GM21619 (cell line): ENCODE measurements at regions not wholly inside any gene's neighbourhood (a gene's known extent, or its start where the extent isn't known, plus 50 kb on each side); places are given as distances from the start of the nearest gene placed in this dataset.

Experiments used
- ATAC-seq: cut with Tn5 transposase; IDR thresholded peaks from one replicate; pipeline ENCODE4 v1.9.1; 2021; ENCODE audit not compliant: unreplicated experiment

DNA sequence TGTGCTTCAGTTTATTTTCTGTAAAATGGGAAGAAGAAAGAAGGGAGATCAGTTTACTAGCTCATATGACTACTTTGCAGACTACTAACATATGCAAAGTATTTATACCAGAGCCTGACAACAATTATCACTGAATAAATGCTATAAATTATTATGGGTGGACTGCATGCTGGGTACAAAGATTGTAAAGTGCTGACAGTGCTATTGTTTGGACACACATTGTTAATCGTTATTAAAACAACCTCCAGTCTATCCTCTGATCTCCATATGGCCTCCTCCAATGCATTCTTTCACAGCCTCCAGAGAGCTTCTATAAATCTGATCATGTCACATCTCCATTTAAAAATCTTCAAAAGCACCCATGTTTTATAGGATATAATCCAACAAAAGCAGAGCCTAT lies 90.1 kb upstream of the HS3ST1 start:
- ATAC-seq: no peak

DNA sequence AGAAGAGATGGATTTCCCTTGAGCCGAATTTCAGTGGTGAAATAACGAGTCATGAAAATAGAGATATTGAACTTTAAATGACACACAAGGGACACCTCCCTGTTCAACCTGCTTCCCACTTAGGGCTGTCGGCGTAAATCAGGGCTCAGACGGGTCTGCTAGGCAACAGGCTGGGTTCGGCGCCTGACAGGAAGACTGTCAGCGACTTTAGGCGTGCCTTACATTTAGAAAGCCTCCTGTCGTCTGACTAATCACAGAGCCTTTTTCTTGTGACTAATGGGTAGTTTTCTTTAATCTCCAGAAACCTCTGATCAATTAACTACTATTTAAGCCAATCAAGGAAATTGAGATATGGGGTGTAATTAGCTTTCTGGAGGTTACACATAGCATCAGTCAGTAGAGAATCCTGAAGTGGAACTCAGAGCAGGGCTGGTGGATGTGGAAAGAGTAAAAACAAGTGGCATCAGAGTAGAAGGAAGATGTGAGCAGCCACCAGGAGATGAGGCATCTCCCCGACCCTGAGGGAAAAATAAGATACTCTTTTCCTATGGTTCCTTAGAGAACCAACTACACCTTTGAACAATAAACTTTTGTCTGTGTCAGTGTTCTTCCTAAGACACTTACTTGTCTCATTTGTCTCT lies 86.2 kb upstream of the HS3ST1 start:
- ATAC-seq: no peak

DNA sequence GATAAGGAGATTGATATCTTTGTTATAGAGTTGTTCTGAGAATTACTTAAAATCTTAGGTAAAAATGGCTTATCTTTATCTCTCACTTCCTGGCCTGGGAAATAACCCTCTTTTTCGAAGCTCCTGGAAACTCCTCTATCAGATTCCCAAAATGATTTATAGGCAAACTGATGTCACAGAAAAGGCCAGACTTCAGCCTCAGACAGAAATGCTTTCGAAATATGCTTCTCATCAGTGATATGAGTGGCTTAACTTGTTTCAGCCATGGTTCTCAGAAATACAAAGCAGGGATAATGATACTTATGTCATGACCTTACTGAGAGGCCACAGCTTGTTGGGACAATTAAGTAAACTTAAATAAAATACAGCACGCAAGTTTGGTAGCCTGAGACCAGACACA lies 85.3 kb upstream of the HS3ST1 start:
- no peak for ATAC-seq

DNA sequence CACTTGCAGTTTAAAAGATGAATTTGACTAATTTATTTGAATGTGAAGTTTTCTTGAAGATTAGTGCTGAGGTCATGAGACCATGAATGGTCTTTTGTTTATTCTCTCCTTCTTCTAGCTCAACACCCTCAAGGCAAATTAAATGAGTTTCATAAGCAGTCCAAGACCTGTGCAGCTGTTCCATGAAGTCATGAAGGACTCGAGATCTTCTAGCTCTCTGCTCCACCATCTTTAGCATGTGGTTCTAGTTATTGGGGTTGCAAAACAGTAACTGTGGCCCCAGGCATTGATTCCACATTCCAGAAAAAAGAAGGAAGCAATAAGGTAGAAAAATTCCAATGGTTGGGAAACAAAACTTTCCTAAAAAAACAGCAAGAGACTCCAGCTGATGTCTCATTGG lies 84.2 kb upstream of the HS3ST1 start:
- ATAC-seq: no peak

DNA sequence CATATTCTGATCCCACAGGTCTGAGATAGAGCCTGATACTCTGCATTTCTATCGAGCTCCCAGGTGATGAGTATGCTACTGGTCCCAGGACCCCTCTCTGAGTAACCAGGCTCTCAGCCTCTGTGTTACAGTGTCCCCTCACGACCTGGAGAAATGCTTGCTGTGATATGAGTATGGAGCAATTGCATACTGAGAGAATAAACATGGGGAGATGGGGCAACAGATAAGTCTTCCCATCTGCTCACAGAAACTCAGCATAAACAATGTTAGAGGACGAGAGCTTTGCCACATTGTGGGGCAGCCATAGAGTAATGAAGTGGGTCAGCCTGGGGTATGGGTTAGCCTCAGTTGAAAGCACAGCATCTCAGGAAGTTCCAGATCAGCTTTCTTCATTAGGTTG lies 82.6 kb upstream of the HS3ST1 start:
- ATAC-seq: no peak

DNA sequence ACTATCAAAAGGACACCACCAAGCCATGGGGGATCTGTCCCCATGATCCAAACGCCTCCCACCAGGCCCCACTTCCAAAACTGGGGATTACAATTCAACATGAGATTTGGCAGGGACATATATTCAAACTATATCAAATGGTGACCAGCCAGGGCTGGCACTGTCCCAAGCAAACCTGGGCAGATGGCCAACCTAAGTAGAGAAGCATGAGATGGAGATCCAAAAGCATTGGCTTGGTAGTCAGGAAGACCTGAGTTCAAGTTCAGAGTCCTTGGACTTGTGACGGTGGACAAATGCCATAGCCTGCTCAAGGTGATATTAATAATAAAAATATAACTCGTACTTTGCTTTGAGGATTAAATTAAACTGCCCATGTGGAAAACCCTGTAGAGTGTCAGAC lies 79.2 kb upstream of the HS3ST1 start:
- no peak for ATAC-seq

DNA sequence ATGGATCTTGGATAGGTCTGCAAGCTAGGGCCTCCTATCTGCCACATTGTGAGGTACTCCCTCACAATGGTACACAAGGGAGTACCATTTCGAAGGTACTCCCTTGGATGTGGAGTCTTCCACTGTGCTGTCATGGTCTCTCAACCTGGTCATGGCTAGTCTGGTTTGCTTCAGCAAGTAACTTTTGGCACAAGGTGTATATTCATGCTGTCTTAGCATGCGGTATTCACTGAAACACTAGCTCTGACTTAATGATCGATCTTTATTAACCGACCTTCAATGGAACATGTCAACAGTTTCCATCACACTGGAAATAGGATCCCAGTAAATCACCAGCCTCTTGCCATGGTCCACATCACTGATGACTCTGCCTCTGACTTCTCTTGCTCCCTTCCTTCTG lies 77.5 kb upstream of the HS3ST1 start:
- no peak for ATAC-seq

DNA sequence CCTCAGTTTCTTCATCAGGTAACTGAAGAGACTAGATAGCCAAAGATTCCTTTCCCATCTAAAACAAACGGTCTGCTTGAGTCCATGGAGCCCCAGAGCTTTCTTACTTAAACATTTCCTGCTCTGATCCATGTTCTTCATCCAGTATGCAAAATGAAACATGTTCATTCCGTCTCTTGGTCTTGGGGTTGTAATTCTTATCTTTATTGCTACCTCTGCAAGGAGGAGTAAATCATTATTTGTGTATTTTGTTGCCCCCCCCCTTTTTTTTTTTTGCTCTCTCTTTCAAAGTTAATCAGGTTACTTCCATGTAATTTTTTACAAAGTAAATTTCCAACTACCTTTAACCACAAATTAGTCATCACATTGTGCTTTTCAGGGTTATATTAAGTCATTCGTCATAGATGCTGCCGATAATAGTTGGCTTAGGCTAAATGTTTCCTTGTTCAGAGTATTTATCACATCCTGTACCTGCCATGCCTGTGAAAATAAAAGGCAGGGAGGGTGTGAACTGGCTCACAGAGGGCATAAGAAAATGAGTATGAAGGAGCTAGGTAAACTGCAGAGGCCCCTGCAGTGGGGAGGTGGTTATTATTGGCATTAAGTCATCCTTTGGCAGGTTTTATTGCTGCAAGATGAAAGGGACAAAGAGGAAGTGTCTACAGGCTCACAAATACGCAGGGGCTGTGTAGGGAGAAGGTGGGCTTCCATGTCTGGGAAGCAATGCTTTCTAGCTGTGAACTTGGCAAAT lies 76.7 kb upstream of the HS3ST1 start:
- ATAC-seq: no peak

DNA sequence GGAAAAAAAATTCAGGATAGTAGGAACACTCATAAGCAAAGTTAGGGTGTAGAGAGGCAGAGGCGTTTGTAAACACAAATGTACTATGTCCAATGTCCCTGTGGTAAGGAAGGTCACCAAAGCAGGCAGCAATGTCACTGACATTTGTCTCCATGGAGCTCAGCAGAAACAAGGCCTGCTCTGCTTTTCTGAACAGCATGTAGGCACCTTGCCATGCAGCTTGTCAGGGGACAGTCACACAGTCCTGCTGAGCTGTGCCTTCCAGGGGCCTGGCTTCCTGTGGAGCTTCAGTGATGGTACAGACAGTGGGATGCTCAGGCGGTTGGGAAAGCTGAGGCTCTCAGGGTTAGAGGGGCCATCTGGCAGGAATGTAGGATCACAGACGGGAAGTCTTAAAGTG lies 74.5 kb upstream of the HS3ST1 start:
- ATAC-seq: no peak

DNA sequence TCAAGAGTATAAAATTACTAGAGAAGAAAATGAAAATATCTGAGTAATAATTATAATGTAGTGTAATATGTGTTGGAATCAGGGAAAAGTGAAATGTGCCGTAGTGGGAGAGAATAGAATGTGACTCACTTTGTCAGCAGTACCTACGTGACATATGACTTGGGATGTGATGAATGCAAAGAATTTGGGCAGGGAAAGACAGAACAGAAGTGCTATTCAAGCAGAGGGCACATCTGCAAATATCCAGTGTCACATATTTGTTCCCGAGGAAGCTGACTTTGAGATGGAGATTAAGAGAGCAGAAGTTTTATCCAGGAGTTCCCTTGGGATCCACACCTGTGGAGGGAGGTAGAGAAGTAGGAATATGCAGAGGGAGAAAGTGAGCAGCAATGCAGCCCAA lies 69.3 kb upstream of the HS3ST1 start:
- ATAC-seq: no peak

DNA sequence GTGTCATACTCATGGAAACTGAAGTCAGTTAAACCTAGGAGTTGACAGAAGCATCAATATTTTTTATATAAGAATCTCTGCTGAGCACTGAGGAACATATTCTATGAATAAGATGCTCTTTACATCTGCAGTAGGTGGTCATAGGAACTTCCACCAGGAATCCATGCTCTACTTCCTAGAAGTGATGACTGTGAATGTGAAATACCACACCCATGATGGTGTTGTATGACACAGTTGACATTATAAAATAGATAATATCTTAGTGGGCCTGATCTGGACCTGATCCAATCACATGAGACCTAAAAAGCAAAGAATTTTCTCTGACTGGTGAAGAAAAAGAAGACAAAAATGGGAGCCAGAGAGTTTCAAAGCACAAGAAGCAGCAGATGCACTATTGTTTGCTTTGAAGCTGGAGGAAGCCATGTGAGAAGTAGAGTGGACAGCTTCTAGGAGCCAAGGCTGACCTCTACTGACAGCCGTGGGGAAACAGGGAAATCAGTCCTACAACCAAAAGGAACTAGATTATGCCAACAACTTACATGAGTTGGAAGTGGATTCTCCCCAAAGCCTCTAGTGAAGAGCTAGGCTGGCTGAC lies 68.6 kb upstream of the HS3ST1 start:
- no peak for ATAC-seq

DNA sequence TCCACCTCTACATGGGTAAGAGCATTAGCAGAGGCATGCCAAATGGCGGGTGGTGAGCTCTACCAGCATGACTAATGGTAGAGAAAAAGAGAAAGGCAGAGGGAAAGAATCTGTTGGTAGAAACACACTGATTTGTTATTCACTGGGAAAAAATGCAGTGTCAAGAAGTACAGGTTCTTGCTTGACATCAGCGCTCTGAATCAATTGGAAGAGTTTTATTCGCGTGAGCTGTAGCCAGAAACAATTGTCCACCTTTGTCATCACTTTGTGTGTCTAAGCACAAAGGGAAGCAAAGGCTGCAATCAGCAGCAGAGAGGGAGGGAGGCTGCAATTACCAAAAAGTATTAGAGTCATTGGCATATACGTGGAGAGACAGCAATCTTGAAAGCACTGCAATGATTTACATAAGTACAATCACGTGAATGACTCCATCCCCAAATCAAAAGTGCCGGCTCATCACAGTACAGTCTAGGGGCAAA lies 67.7 kb upstream of the HS3ST1 start:
- no peak for ATAC-seq

DNA sequence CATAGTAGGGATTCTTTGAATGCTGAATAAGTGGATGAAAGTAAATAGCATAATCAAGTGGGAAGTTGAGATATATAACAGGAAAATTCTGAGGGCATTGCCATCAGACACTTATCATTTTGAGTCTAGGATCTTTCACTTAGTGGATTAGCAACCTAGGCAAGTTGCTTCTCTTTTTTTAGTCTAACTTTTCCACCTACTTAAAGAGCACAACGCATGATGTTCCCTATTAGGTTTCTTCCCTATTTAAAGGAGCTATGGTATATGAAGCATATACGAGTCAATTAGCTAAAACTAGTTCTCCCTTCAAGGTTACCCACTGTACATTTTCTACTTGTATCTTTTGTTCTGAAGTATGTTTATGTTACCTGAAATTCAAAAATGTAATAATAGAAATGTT lies 67.1 kb upstream of the HS3ST1 start:
- no peak for ATAC-seq

DNA sequence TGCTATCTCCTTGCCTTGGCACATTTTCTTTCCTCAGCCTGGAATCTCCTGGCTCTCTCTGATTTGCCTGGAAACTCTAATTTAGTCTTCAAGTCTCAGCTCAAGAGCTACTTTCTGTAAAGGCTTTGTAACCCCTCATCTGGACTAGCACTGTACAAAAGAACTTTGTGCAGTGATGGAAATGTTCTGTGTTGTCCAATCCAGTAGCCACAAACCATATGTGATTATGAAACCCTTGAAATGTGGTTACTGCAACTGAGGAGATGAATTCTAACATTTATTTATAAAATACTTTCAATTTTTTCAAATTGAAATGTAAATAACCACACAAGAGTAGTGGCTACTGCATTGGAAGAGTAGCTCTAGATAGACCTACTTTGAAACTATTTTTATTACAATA lies 66.6 kb upstream of the HS3ST1 start:
- ATAC-seq: no peak

DNA sequence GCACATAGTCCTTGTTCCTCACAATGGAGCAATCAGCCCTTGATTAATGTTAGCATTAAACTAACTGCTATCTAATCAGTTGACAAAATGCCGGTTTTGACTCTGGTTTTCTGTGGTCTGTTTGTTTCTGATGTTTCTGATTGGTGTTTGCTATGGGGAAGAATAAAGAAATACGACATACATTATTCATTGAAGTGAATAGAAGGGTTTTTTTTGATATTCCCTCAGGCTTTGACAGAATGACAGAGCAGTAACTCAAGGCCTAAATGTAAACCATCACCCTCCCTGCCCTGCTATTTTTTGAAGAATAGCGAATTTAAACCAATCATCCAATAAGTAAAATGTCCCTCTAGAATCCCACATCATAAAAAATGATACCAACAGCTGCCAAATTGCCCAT lies 65.5 kb upstream of the HS3ST1 start:
- ATAC-seq: no peak

DNA sequence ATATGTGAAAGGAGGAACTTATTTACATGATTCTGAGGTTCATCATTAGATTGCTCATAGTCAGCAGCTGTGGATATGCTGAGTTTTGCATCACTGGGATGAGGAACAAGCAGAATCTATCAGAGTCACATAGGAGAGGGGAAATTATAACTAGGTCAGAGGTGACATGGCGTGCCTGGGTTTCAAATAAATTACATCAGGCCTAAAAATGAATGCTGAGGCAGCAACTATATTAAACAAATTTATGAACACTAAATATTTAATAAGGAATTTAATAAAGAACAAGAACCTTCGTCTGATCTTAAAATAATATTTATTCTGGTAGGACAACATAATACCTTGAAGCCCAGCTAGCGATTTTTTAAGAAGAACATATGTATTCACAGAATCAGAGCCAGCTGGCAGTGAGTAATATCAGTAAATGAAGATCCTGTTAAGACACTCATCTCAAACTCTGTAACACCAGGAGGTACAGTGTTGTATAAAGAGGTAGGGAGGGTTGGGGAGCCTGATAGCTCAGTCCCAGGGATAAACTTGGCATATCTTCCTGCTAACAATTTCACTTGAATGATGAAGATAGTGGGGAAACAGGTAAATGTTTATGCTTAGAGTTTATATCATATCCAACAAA lies 60.9 kb upstream of the HS3ST1 start:
- no peak for ATAC-seq

DNA sequence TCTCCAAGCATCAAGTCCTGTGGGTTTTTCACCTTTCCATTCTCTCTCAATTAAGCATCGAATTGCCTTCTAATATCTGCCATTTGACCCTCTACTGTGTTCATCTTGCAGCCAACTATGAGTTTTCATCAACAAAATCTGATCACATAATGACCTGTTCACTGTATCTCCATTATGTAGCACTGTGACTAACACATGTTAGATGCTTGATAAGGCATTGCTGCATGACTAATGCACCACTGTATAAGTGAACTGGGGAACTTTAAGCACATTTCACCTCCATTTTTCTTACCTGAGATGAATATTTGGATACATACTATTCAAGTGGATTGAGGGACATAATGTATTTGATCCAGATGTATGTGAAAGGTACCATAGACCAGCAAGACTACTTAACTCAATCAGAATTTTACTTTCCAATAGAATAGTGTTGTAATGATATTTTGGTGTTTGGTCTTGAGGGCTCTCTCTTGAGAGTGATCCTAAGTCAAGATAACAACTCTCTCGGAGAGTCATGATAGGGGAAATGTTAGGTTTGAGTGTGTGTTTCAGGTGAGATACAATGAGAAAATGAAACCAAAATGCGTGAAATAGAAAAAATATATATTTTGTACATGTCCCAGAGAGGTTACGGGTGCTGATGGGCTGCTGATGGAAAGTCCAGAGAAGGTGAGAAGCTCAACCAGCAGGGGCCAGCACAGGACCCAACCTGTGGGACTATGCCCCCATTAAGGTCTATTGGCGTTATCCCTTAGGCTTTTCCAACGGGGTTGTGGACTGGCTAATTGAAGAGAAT lies 60.2 kb upstream of the HS3ST1 start:
- ATAC-seq: no peak

DNA sequence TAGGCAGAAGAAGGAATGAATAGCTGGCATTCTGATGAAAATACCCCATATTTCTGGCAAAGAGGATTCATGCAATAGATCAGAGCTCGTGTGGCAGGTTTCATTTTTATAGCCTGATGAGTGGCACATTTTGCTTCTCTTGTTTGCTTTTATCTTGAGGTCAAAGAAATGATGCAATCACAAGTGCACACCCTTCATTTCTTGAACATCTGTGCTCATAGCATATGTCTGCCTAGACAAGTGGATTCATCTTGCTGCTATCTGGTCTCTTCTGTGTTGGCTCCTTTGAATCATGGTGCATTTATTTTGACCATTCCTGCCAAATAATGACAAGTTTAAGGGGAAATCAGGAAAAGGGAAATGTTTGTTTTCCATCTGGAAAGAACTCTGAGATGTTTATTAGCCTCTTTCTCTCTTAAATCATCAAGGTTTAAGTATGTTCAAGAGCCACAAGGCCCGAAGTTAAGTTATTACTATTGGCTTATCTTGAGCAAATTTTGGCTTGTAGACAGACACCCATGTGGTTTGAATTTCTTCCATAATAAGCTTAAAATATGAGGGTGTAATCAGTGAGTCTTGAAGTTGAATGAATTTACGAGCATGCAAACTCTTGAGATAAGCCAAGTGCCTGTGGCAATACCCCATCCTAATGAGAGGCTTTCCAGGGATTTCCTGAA lies 59.3 kb upstream of the HS3ST1 start:
- ATAC-seq: no peak

DNA sequence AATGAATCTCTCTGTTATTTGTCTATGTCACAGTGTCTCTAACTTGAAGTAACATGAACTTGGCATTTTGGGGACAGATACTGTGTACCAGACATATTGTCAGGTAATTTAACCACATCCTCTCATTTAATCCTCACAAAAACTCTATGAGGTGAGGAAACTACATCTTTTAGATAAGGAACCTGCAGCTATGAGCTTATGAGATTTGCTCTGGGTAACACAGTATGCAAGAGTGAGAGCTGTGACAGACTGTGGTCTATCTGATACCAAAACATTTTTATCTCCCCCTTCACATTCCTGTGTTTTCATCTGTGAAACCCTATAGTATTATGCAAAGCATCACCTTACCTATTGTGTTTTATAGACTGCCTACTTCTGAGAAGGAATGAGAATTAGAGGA lies 58.4 kb upstream of the HS3ST1 start:
- ATAC-seq: no peak

DNA sequence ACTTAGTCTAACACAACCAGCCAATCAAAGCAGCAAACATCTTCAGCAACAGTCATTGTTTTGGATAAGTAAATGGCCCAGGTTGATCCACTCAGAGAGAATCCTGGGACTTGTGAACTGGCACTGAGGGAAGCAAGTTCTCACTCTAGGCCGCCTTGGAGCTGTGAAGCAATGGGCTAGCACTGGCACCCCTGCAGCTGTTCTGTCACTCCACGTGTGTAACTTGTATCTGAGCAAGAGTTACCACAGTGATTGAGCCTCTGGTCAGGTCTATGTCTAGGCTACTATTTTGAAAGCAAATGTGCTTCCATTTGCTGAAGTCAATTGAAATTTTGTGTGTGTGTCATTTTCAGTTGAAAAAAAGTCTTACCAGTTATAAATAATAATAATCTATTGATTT lies 57.2 kb upstream of the HS3ST1 start:
- no peak for ATAC-seq

DNA sequence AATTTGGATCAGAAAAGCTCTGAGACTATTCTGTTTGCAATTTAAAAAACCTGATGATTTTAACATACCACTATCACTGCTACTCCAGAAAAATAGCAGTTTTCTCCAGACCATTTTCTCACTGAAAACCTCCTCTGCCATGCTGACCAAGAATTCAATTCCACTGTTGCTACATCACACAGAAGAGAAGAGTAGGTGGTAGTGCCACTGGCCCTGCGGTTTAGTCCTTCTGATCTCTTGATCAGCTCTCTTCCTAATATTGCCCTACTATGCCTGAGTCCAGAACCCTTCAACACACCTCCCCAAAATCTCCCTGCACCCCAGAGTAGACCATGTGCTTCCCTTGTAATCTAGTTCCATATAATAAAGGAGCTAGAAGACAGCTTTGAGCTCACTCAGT lies 55.8 kb upstream of the HS3ST1 start:
- ATAC-seq: no peak
